HG03196 (cell line): ENCODE measurements at regions not wholly inside any gene's neighbourhood (a gene's known extent, or its start where the extent isn't known, plus 50 kb on each side); places are given as distances from the start of the nearest gene placed in this dataset.
"Not testable (repeated sequence)": the region's sequence is repeated elsewhere in the genome, so short reads cannot be mapped to it uniquely, and the experiment has no call there.

ENCODE experiments used
- ATAC-seq: cut with Tn5 transposase; IDR thresholded peaks from one replicate; pipeline ENCODE4 v1.9.1; 2021; ENCODE audit not compliant: unreplicated experiment

- ATAC-seq: no peak
These were observed 520.0 kb upstream of the HS3ST5 start for GRCh38 chr6:114862819-114863218.

- ATAC-seq: no peak
These were observed 519.2 kb upstream of the HS3ST5 start for GRCh38 chr6:114862064-114862463.

- no peak for ATAC-seq
These were observed 501.5 kb upstream of the HS3ST5 start for GRCh38 chr6:114844359-114844758.

- ATAC-seq: no peak
These were observed 496.2 kb upstream of the HS3ST5 start for GRCh38 chr6:114839019-114839418.

- no peak for ATAC-seq
These were observed 490.4 kb upstream of the HS3ST5 start for GRCh38 chr6:114833211-114833610.

- ATAC-seq: no peak
These were observed 487.7 kb upstream of the HS3ST5 start for GRCh38 chr6:114830515-114830914.

- ATAC-seq: no peak
These were observed 484.3 kb upstream of the HS3ST5 start for GRCh38 chr6:114827135-114827534.

- ATAC-seq: no peak
These were observed 481.6 kb upstream of the HS3ST5 start for GRCh38 chr6:114824409-114824808.

GRCh38 chr6:114816678-114817077 is 473.9 kb upstream of the HS3ST5 start:
- no peak for ATAC-seq

GRCh38 chr6:114810468-114810867 is 467.6 kb upstream of the HS3ST5 start:
- no peak for ATAC-seq

- not testable (repeated sequence) for ATAC-seq
These were observed 462.6 kb upstream of the HS3ST5 start for GRCh38 chr6:114805426-114805825.

GRCh38 chr6:114796576-114796975 is 453.8 kb upstream of the HS3ST5 start:
- ATAC-seq: no peak

- no peak for ATAC-seq
These were observed 450.6 kb upstream of the HS3ST5 start for GRCh38 chr6:114793428-114793827.

GRCh38 chr6:114785235-114786127 is 442.7 kb upstream of the HS3ST5 start:
- no peak for ATAC-seq

GRCh38 chr6:114783783-114784182 is 441.0 kb upstream of the HS3ST5 start:
- ATAC-seq: no peak

- no peak for ATAC-seq
These were observed 440.3 kb upstream of the HS3ST5 start for GRCh38 chr6:114783083-114783482.

GRCh38 chr6:114764866-114765265 is 422.0 kb upstream of the HS3ST5 start:
- ATAC-seq: no peak

- ATAC-seq: no peak
These were observed 419.3 kb upstream of the HS3ST5 start for GRCh38 chr6:114762145-114762544.

GRCh38 chr6:114747995-114748625 is 405.3 kb upstream of the HS3ST5 start:
- ATAC-seq: no peak

GRCh38 chr6:114740547-114740946 is 397.7 kb upstream of the HS3ST5 start:
- ATAC-seq: no peak

- ATAC-seq: no peak
These were observed 396.8 kb upstream of the HS3ST5 start for GRCh38 chr6:114739656-114740055.

- ATAC-seq: no peak
These were observed 392.4 kb upstream of the HS3ST5 start for GRCh38 chr6:114735025-114735735.
